ENCODE measurements at regions not wholly inside any gene's neighbourhood (a gene's known extent, or its start where the extent isn't known, plus 50 kb on each side); places are given as distances from the start of the nearest gene placed in this dataset.

- Histone ChIP-seq H2AFZ (ENCODE audit: low read length) (no peak overlapping the region), H3K27me3 (ENCODE audit: control insufficient read depth in 1 of 2, insufficient read depth in 2 of 2, low read length in 2 of 2) (0 out of 5 replicates have a peak, but pooled peaks cover 0 to 2% of the 10 kb centered on the region in 2 experiments), H4K20me1 (ENCODE audit: insufficient read depth, low read length) (no peaks in the 10 kb centered on the region), H3K4me2 (ENCODE audit: low read depth, low read length) (no peak overlapping the region; the same call in 1 of the 2 replicates), H3K36me3 (replicated peaks in 1 of 2; ENCODE audit: control insufficient read depth in 1 of 2, insufficient read depth in 2 of 2, low read length in 2 of 2) (no peaks in the 10 kb centered on the region), H3K9me3 (ENCODE audit: low read length) (no peaks in the 10 kb centered on the region), H3K27ac (ENCODE audit: extremely low read length, insufficient read depth, low read length) (no peak overlapping the region), H3K79me2 (ENCODE audit: insufficient read depth, low read length) (no peaks in the 10 kb centered on the region), H3K4me1 (ENCODE audit: insufficient read depth, low read length) (peaks cover 44% of the 10 kb centered on the region), H3K9ac (ENCODE audit: insufficient read depth, low read depth, low read length) (no peak overlapping the region), H3K4me3 (replicated peaks in 1 of 3; ENCODE audit: insufficient read depth in 1 of 3, low read depth in 2 of 3, low read length in 3 of 3) (no peak overlapping the region)
- DNase-seq (ENCODE audit: low spot score) (peak; percentile 10), ATAC-seq (no peak), FAIRE-seq (no peak)
- in situ Hi-C loops (cut with HindIII; ENCODE audit: extremely low pct_ligation_motif_present, low pct_unique_long_range_greater_than_20kb): no loop called here
- BruUV-seq (replicated peaks): no TSS peak
- ChIA-PET POLR2A (no interaction called here), CTCF (ENCODE audit: low intra/inter-chr PET ratio, low total read pairs) (no interaction called here)
- intact Hi-C loops (cut with micrococcal nuclease; ENCODE audit: unreplicated experiment): no loop called here
- 57% methylated on average over 8 of the region's 10 CpGs for WGBS (ENCODE audit: low lambda C conversion rate)
- no peak for TF ChIP-seq ZNF234 (CRISPR knock-in tag; conservative IDR thresholded peaks at IDR 0.05)
- no peak for TF ChIP-seq AFF4 (CRISPR knock-in tag; IDR thresholded peaks at IDR 0.05)
- TF ChIP-seq CSRNP2 (CRISPR knock-in tag; conservative IDR thresholded peaks at IDR 0.05; ENCODE audit: low read depth): no peak
- peak; percentile 62; the same call in 1 of the 2 replicates for TF ChIP-seq ZBTB37 (CRISPR knock-in tag; IDR thresholded peaks at IDR 0.05)
- no peak for TF ChIP-seq ZNF24 (IDR thresholded peaks at IDR 0.05)
- TF ChIP-seq ZNF614 (CRISPR knock-in tag; IDR thresholded peaks at IDR 0.05; ENCODE audit: borderline replicate concordance): no peak
- peak; percentile 54; the same call in 1 of the 2 replicates for TF ChIP-seq ZBTB33 (CRISPR knock-in tag; IDR thresholded peaks at IDR 0.05)
- TF ChIP-seq ZNF749 (CRISPR knock-in tag; IDR thresholded peaks at IDR 0.05; ENCODE audit: borderline replicate concordance): no peak
- peak; percentile 17 for TF ChIP-seq SKI (IDR thresholded peaks at IDR 0.05; ENCODE audit: partially characterized antibody)
- no peak for TF ChIP-seq ZBTB42 (CRISPR knock-in tag; IDR thresholded peaks at IDR 0.05)
- TF ChIP-seq RARA (CRISPR knock-in tag; IDR thresholded peaks at IDR 0.05): peak; percentile 53
- TF ChIP-seq IRF2 (CRISPR knock-in tag; IDR thresholded peaks at IDR 0.05): no peak
- no peak for TF ChIP-seq NCOR1 (IDR thresholded peaks at IDR 0.05; ENCODE audit: borderline replicate concordance, low read length)
- no peak for TF ChIP-seq ZNF773 (CRISPR knock-in tag; IDR thresholded peaks at IDR 0.05; ENCODE audit: borderline replicate concordance)
- TF ChIP-seq PAX8 (CRISPR knock-in tag; IDR thresholded peaks at IDR 0.05; ENCODE audit: borderline replicate concordance): no peak
These were observed 159.2 kb downstream of the RHOU start for GRCh38 chr1:228894442-228894989.

All from HepG2 (cell line).